PC-9 (cell line): ENCODE measurements at regions not wholly inside any gene's neighbourhood (a gene's known extent, or its start where the extent isn't known, plus 50 kb on each side); places are given as distances from the start of the nearest gene placed in this dataset.

Source experiments
- BruUV-seq: library from RNA; stranded (reverse); fragments of 400-500 nt; replicated peaks from 2 replicates; lab custom pipeline; 2021; lab: Mats Ljungman, UMichigan
- CTCF ChIA-PET: fragments of 300-600 bp; sonication (Branson Sonifier 250); formaldehyde crosslinking; loops from one replicate; lab custom pipeline; 2022; ENCODE audit warnings: antibody characterized with exemption; lab: Charles Lee
- POLR2A ChIA-PET: fragments of 300-600 bp; sonication (Branson Sonifier 250); formaldehyde crosslinking; loops from one replicate; lab custom pipeline; 2022; ENCODE audit warnings: antibody characterized with exemption; ENCODE audit not compliant: unreplicated experiment; lab: Charles Lee
- DNase-seq, 2 experiments: peaks; one replicate each; pipeline versions ENCODE4 v3.0.0 to v3.0.0-alpha.2; 2015 to 2022; ENCODE audit warnings: mixed read lengths in 1 of 2
- H2AFZ ChIP-seq: fragments of 200-600 bp; sonication (generic); 2 replicates; pipeline ENCODE4 v1.8.1; 2017; ENCODE audit warnings: antibody characterized with exemption
- H3F3A ChIP-seq: fragments of 200-600 bp; sonication (generic); 2 replicates; pipeline ENCODE4 v1.8.1; 2017; ENCODE audit warnings: antibody characterized with exemption, mild to moderate bottlenecking, low read depth; ENCODE audit not compliant: insufficient read depth
- H3K27ac ChIP-seq: fragments of 200-600 bp; sonication (generic); 2 replicates; pipeline ENCODE4 v1.6.1; 2016; ENCODE audit warnings: mixed run types
- H3K27me3 ChIP-seq: fragments of 200-600 bp; sonication (generic); 2 replicates; pipeline ENCODE4 v1.6.1; 2016; ENCODE audit warnings: low read depth, mixed run types; ENCODE audit not compliant: insufficient read depth
- H3K36me3 ChIP-seq: fragments of 200-600 bp; sonication (generic); 2 replicates; pipeline ENCODE4 v1.6.1; 2016; ENCODE audit warnings: low read depth, mixed run types
- H3K4me1 ChIP-seq: fragments of 200-600 bp; sonication (generic); replicated peaks from 2 replicates; pipeline ENCODE4 v1.6.1; 2016; ENCODE audit warnings: mixed run types; ENCODE audit not compliant: insufficient read depth
- H3K4me2 ChIP-seq: fragments of 200-600 bp; sonication (generic); 2 replicates; pipeline ENCODE4 v1.6.1; 2017; ENCODE audit warnings: mixed run types
- H3K4me3 ChIP-seq: fragments of 200-600 bp; sonication (generic); 2 replicates; pipeline ENCODE4 v1.6.1; 2016; ENCODE audit warnings: mixed run types
- H3K79me2 ChIP-seq: fragments of 200-600 bp; sonication (generic); 2 replicates; pipeline ENCODE4 v1.6.1; 2017; ENCODE audit warnings: low read depth, mixed run types
- H3K9me2 ChIP-seq: fragments of 200-600 bp; sonication (generic); 2 replicates; pipeline ENCODE4 v1.8.1; 2017; ENCODE audit warnings: mild to moderate bottlenecking; ENCODE audit not compliant: insufficient read depth
- H3K9me3 ChIP-seq: fragments of 200-600 bp; sonication (generic); 2 replicates; pipeline ENCODE4 v1.8.1; 2016; ENCODE audit warnings: low read depth; ENCODE audit not compliant: insufficient read depth
- H4K20me1 ChIP-seq: fragments of 200-600 bp; sonication (generic); 2 replicates; pipeline ENCODE4 v1.8.1; 2017; ENCODE audit not compliant: insufficient read depth
- CTCF ChIP-seq: fragments of 200-600 bp; sonication (generic); conservative IDR thresholded peaks from 2 replicates; pipeline ENCODE4 v1.6.1; 2017; ENCODE audit warnings: mixed run types, antibody characterized with exemption, mild to moderate bottlenecking, moderate library complexity
- EZH2 ChIP-seq: fragments of 200-600 bp; sonication (generic); IDR thresholded peaks from 2 replicates; pipeline ENCODE4 v1.8.0; 2017; ENCODE audit warnings: antibody characterized with exemption, low read depth
- intact Hi-C: fragments of 100-400 bp; cut with micrococcal nuclease; formaldehyde crosslinking; loops from one replicate; pipeline ENCODE4 v1.10.0; 2022; ENCODE audit not compliant: unreplicated experiment

- intact Hi-C loops, result no loop called here
- H3K36me3 ChIP-seq, result no peaks in the 10 kb centered on the region
- BruUV-seq, result no TSS peak
- CTCF ChIA-PET, result no interaction called here
- DNase-seq, result no peak
- TF ChIP-seq EZH2 (no peak), CTCF (no peak)
- H3K9me3 ChIP-seq, result no peaks in the 10 kb centered on the region
- no peak overlapping the region for H3K27ac ChIP-seq
- POLR2A ChIA-PET, result no interaction called here
- H3K4me3 ChIP-seq, result no peak overlapping the region
- no peaks in the 10 kb centered on the region for H3K79me2 ChIP-seq
- no peaks in the 10 kb centered on the region for H3F3A ChIP-seq
- no peak overlapping the region for H3K4me2 ChIP-seq
- no peaks in the 10 kb centered on the region for H3K9me2 ChIP-seq
- H3K27me3 ChIP-seq, result no peaks in the 10 kb centered on the region
- H2AFZ ChIP-seq, result no peak overlapping the region
- H4K20me1 ChIP-seq, result no peaks in the 10 kb centered on the region
- H3K4me1 ChIP-seq, result no peaks in the 10 kb centered on the region
Measured at GRCh38 chr9:84609779-84610178, 59.8 kb upstream of the NTRK2 start.

- Histone ChIP-seq H3K4me3 (no peak overlapping the region), H3K36me3 (no peaks in the 10 kb centered on the region), H2AFZ (no peak overlapping the region), H3K9me3 (no peaks in the 10 kb centered on the region; the same call in 1 of the 2 replicates), H3K27me3 (no peaks in the 10 kb centered on the region), H3F3A (no peaks in the 10 kb centered on the region), H3K4me1 (no peaks in the 10 kb centered on the region), H3K79me2 (no peaks in the 10 kb centered on the region), H3K27ac (no peak overlapping the region), H3K4me2 (no peak overlapping the region), H3K9me2 (no peaks in the 10 kb centered on the region), H4K20me1 (no peaks in the 10 kb centered on the region)
- intact Hi-C loops, result no loop called here
- no TSS peak for BruUV-seq
- TF ChIP-seq CTCF (no peak), EZH2 (no peak)
- POLR2A ChIA-PET, result no interaction called here
- CTCF ChIA-PET, result no interaction called here
- no peak for DNase-seq
Measured at GRCh38 chr9:84613431-84613830, 56.1 kb upstream of the NTRK2 start.

- DNase-seq, result no peak
- Histone ChIP-seq H3K9me3 (no peaks in the 10 kb centered on the region; the same call in 1 of the 2 replicates), H3K27me3 (no peaks in the 10 kb centered on the region), H3K4me1 (no peaks in the 10 kb centered on the region), H2AFZ (no peak overlapping the region), H3F3A (no peaks in the 10 kb centered on the region), H4K20me1 (no peaks in the 10 kb centered on the region), H3K4me3 (no peak overlapping the region), H3K27ac (no peak overlapping the region), H3K4me2 (no peak overlapping the region), H3K36me3 (no peaks in the 10 kb centered on the region), H3K9me2 (no peaks in the 10 kb centered on the region), H3K79me2 (no peaks in the 10 kb centered on the region)
- intact Hi-C loops, result no loop called here
- ChIA-PET POLR2A (no interaction called here), CTCF (interaction anchor here (0.6 kb wide), 1 partner anchor 82 kb away, joined by 13 read pairs; no protein-coding TSS in a partner anchor)
- no peak for TF ChIP-seq EZH2
- no peak for TF ChIP-seq CTCF
- BruUV-seq, result no TSS peak
Measured at GRCh38 chr9:84615544-84615943, 54.0 kb upstream of the NTRK2 start.
